ENCODE measurements at regions not wholly inside any gene's neighbourhood (a gene's known extent, or its start where the extent isn't known, plus 50 kb on each side); places are given as distances from the start of the nearest gene placed in this dataset.

DNA sequence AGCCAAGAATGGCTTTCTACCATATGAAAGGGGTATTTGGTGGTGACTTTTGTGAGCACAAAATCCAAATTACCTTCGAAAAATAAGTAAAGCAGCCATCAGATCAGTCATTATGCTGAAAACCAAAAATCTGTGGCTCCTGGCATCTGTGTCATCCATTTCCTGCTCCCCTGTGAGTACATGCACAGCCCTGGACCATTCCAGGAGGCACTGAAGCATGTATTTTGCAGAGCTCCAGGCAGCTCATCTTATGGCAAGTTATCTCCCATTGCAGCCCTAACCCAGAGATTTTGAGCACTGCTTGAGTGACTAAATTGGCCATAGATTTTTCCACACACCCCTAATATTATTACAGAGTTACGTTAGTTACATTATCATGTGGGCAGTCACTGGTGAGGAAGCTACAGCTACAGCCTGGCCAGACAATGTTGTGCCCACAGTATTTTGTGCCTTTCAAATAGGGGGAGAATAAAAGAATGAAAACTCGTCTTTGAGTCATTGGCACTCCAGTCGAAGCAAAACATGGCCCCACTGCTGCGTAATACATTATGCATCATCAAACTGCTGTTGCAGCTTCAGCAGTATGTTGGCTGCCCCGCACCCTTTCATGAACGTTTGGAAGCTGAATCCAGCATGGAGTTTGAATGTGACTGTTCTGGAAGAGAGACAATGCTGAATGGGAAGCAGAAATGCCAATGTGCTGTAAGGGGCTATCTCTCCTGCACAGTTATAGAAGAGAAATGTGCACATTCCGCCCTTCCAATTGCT is 702.2 kb downstream of the RNF144A start:
- ATAC-seq = no peak
- H3K4me2 ChIP-seq = no peak overlapping the region
- H3K4me1 ChIP-seq = no peaks in the 10 kb centered on the region
- 16% methylated on average over 8 of the region's 8 CpGs for whole genome bisulfite sequencing (ENCODE audit: missing lambda C conversion rate)
- H3K27ac ChIP-seq = no peak overlapping the region
- CTCF ChIA-PET = no interaction called here
- H3K9me3 ChIP-seq = no peaks in the 10 kb centered on the region
- no peak for DNase-seq (ENCODE audit: low read depth in 1 of 2, low spot score in 1 of 2)
- H3K4me3 ChIP-seq = no peak overlapping the region
- no peak for FAIRE-seq
- POLR2A ChIA-PET = no interaction called here
- TF ChIP-seq FOSB (CRISPR knock-in tag; IDR thresholded peaks at IDR 0.05) = no peak
- TF ChIP-seq TFCP2L1 (CRISPR knock-in tag; IDR thresholded peaks at IDR 0.05) = no peak
- TF ChIP-seq E2F6 (IDR thresholded peaks at IDR 0.05; ENCODE audit: borderline replicate concordance, low read depth) = no peak
- TF ChIP-seq HOXB5 (CRISPR knock-in tag; IDR thresholded peaks at IDR 0.05) = no peak
- TF ChIP-seq BCL3 (IDR thresholded peaks at IDR 0.05) = no peak
- TF ChIP-seq RFX5 (IDR thresholded peaks at IDR 0.05) = no peak
- no peak for TF ChIP-seq POLR2A (IDR thresholded peaks at IDR 0.05; ENCODE audit: low read length)
- no peak for TF ChIP-seq RNF2 (IDR thresholded peaks at IDR 0.05; ENCODE audit: borderline replicate concordance, low read depth)
- no peak for TF ChIP-seq JUNB (IDR thresholded peaks at IDR 0.05)
- no peak for TF ChIP-seq EHF (CRISPR knock-in tag; IDR thresholded peaks at IDR 0.05)

GRCh38 chr2:7620255-7620654 is 703.0 kb downstream of the RNF144A start:
- no peaks in the 10 kb centered on the region for H3K9me3 ChIP-seq
- ATAC-seq = no peak
- no peaks in the 10 kb centered on the region for H3K4me1 ChIP-seq
- no peak for DNase-seq (ENCODE audit: low read depth in 1 of 2, low spot score in 1 of 2)
- H3K27ac ChIP-seq = no peak overlapping the region
- ChIA-PET POLR2A (no interaction called here), CTCF (interaction anchor here (1.1 kb wide), 1 partner anchor 29 kb away, joined by 3 read pairs; no protein-coding TSS in a partner anchor)
- H3K4me2 ChIP-seq = no peak overlapping the region
- no peak for TF ChIP-seq ZSCAN20 (CRISPR knock-in tag; IDR thresholded peaks at IDR 0.05)
- no peak for TF ChIP-seq HDAC2 (IDR thresholded peaks at IDR 0.05)
- TF ChIP-seq MYC (IDR thresholded peaks at IDR 0.05; ENCODE audit: borderline replicate concordance, low read length) = no peak
- no peak for TF ChIP-seq CBX8 (IDR thresholded peaks at IDR 0.05)
- no peak for TF ChIP-seq MAFK (IDR thresholded peaks at IDR 0.05; ENCODE audit: partially characterized antibody)
- 4% methylated on average over 1 of the region's 1 CpG for WGBS (ENCODE audit: missing lambda C conversion rate)
- no peak overlapping the region for H3K4me3 ChIP-seq
- FAIRE-seq = no peak

- ATAC-seq (no peak), DNase-seq (ENCODE audit: low read depth in 1 of 2, low spot score in 1 of 2) (no peak), FAIRE-seq (no peak)
- POLR2A ChIA-PET = no interaction called here
- H3K27ac ChIP-seq = no peak overlapping the region
- WGBS (ENCODE audit: missing lambda C conversion rate) = 4% methylated on average over 4 of the region's 4 CpGs
- H3K4me2 ChIP-seq = no peak overlapping the region
- H3K4me3 ChIP-seq = no peak overlapping the region
- no peak for TF ChIP-seq CBX8 (IDR thresholded peaks at IDR 0.05)
- TF ChIP-seq CTCF (IDR thresholded peaks at IDR 0.05) = no peak
- TF ChIP-seq HOXB5 (CRISPR knock-in tag; IDR thresholded peaks at IDR 0.05) = no peak
- TF ChIP-seq EHF (CRISPR knock-in tag; IDR thresholded peaks at IDR 0.05) = no peak
- no peak for TF ChIP-seq TP53 (CRISPR knock-in tag; IDR thresholded peaks at IDR 0.05)
- TF ChIP-seq RAD21 (conservative IDR thresholded peaks at IDR 0.05 in 1 of 2, IDR thresholded peaks at IDR 0.05 in 1 of 2) = no peak
- no peak for TF ChIP-seq RCOR1 (IDR thresholded peaks at IDR 0.05; ENCODE audit: low read depth, low read length)
- TF ChIP-seq E2F6 (IDR thresholded peaks at IDR 0.05; ENCODE audit: borderline replicate concordance, low read depth) = no peak
- TF ChIP-seq, protein P1, sequence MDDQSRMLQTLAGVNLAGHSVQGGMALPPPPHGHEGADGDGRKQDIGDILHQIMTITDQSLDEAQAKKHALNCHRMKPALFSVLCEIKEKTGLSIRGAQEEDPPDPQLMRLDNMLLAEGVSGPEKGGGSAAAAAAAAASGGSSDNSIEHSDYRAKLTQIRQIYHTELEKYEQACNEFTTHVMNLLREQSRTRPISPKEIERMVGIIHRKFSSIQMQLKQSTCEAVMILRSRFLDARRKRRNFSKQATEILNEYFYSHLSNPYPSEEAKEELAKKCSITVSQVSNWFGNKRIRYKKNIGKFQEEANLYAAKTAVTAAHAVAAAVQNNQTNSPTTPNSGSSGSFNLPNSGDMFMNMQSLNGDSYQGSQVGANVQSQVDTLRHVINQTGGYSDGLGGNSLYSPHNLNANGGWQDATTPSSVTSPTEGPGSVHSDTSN (IDR thresholded peaks at IDR 0.05) = no peak
- no peak for TF ChIP-seq PHF8 (IDR thresholded peaks at IDR 0.05; ENCODE audit: borderline replicate concordance, low read depth)
- no peak for TF ChIP-seq CEBPB (IDR thresholded peaks at IDR 0.05)
- TF ChIP-seq HOXB13 (CRISPR knock-in tag; IDR thresholded peaks at IDR 0.05; ENCODE audit: low read depth) = no peak
- H3K4me1 ChIP-seq = no peaks in the 10 kb centered on the region
- H3K9me3 ChIP-seq = no peaks in the 10 kb centered on the region
- CTCF ChIA-PET = interaction anchor here (1.1 kb wide), 1 partner anchor 30 kb away, joined by 3 read pairs; no protein-coding TSS in a partner anchor
Observed at GRCh38 chr2:7621018-7621814, 704.0 kb downstream of the RNF144A start.
